GM21576 (cell line): ENCODE measurements at regions not wholly inside any gene's neighbourhood (a gene's known extent, or its start where the extent isn't known, plus 50 kb on each side); places are given as distances from the start of the nearest gene placed in this dataset.
"Not testable (repeated sequence)": the region's sequence is repeated elsewhere in the genome, so short reads cannot be mapped to it uniquely, and the experiment has no call there.

Experiments
- ATAC-seq: cut with Tn5 transposase; IDR thresholded peaks from one replicate; pipeline ENCODE4 v1.9.1; 2021; ENCODE audit warnings: mild to moderate bottlenecking, moderate library complexity; ENCODE audit not compliant: unreplicated experiment

DNA sequence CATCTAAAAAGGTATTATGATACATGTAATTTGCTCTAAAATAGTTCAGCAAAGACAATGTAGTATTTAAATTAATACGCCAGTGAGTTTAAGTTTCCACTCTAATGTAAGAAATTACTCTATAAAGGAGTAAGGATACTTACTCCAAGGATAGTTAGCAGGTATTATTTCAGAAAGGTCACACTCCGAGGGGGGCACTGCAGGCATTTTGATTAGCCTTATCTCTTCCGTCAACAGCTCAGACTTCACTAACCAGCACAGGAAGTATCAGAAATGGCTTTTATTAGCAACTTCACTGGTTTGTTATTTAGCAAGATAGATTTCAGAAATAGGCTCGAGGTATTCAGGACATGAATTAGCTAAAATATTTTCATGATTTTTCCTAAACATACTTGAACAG, 127.0 kb downstream of the COX18 start:
- no peak for ATAC-seq

GRCh38 chr4:72938516-72938915, 131.0 kb downstream of the COX18 start:
- no peak for ATAC-seq

DNA sequence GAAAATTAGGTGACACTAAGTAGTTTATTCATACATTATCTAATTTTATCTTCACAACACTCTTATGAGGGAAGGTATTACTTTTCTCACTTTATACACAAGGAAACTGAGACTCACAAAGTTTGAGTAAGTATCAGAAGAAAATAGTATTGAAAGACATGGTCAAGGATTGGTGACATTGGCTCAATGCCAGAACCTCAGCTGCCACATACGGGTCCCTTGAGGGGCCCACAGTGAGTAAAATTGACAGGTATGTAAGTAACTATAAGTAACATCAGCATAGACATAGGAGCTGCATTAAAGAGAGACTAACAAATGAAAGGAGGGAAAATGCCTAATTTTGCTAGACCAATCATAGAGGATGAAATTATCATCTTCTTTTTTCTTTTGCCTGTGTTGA, 134.1 kb downstream of the COX18 start:
- no peak for ATAC-seq

GRCh38 chr4:72933029-72933428, 136.5 kb downstream of the COX18 start:
- ATAC-seq = no peak

GRCh38 chr4:72931346-72931745, 138.2 kb downstream of the COX18 start:
- no peak for ATAC-seq

DNA sequence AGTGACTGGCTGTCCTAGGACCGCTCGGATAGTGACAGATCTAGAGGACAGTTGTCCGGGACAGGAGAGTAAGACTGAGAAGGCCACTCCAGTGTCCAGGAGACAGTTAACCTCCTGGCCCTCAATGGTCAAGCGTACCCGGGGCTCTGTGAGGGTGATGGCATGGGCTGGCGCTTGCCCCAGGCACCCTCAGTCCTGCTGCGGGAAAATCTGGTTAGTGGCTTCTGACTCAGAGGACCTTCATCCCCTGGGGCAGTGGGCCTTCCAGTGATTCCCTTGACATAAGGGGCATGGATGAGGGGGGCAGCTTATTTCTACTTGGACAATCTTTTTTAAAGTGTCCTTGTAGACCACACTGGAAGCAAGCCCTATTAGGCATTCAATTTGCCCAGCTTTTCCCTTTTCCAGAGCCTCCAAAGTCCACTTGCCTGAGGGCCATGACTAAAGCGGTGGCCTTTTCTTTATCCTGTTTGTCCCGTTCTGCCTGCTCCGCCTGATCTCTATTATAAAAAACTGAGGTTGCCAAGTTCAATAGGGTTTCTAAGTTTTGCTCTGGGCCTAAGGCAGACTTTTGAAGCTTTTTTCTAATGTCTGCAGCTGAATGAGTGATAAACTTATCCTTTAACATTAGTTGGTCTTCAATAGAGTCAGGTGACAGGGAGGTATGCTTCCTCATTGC, 139.8 kb downstream of the COX18 start:
- ATAC-seq = not testable (repeated sequence)

GRCh38 chr4:72924814-72925213, 144.7 kb downstream of the COX18 start:
- no peak for ATAC-seq

DNA sequence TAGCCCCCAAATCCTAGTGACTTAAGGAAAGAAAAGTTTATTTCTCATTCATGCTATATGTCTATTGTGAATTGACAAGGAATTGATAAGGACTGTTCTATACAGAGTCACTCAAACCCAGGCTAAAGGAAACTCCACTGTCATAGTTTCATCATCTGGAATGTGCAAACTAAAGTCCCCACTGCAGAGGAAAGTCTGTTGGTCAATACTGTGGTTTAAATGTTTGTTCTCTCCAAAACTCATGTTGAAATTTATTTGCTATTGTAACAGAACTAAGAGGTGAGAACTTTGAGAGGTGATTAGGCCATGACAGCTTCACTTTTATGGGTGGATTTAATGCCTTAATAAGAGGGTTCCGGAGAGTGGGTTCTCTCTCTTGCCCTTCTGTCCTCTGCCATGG, 149.6 kb downstream of the COX18 start:
- ATAC-seq = no peak

GRCh38 chr4:72919464-72919863, 150.1 kb downstream of the COX18 start:
- ATAC-seq = no peak

- no peak for ATAC-seq
Measured at GRCh38 chr4:72918362-72918761, 151.2 kb downstream of the COX18 start.

- no peak for ATAC-seq
Measured at GRCh38 chr4:72911316-72911715, 158.2 kb downstream of the COX18 start.

- no peak for ATAC-seq
Measured at GRCh38 chr4:72909461-72909860, 160.1 kb downstream of the COX18 start.

- ATAC-seq = no peak
Measured at GRCh38 chr4:72902354-72902753, 167.2 kb downstream of the COX18 start.

GRCh38 chr4:72901553-72901952, 168.0 kb downstream of the COX18 start:
- ATAC-seq = no peak

GRCh38 chr4:72900952-72901351, 168.6 kb downstream of the COX18 start:
- ATAC-seq = no peak

- no peak for ATAC-seq
Measured at GRCh38 chr4:72899621-72900020, 169.9 kb downstream of the COX18 start.

GRCh38 chr4:72899214-72899613, 170.3 kb downstream of the COX18 start:
- no peak for ATAC-seq

GRCh38 chr4:72896515-72896914, 173.0 kb downstream of the COX18 start:
- ATAC-seq = no peak

DNA sequence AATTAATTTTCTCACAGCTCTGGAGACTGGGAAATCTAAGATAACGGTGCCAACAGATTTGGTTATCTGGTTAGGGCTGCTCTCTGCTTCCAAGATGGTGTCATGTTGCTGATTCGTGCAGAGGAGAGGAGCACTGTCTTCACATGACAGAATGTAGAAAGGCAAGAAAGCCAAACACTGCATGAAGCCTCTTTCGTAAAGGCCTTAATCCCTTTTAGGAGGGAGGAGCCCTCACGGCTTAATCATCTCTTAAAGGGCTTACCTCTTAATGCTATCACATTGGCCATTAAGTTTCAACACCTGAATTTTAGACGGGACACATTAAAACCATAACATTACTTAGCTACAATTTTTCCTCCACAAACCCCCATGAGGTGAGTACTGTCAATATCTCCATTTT, 174.1 kb downstream of the COX18 start:
- ATAC-seq = no peak

GRCh38 chr4:72893354-72894066, 176.0 kb downstream of the COX18 start:
- no peak for ATAC-seq

GRCh38 chr4:72888331-72888730, 181.2 kb downstream of the COX18 start:
- no peak for ATAC-seq

GRCh38 chr4:72887152-72887551, 182.4 kb downstream of the COX18 start:
- ATAC-seq = no peak

DNA sequence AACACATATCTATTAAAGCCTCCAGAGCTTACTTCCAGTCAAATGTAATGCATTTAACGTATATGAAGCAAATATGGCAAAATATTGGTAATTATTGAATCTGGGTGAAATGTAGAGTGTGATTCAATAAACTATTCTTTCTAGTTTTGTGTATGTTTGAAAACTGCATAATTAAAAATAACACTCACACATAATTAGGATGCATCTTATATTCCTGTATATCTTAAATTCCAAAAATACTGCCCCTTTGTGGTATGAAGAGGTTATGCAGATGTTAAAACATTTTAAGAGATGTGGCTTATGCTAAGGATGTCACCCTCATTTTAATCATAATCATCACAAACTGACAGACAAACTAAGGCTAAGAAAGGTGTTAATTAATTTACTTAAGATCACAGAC, 182.9 kb downstream of the COX18 start:
- ATAC-seq = no peak
